IMR-90 (cell line): ENCODE measurements at regions not wholly inside any gene's neighbourhood (a gene's known extent, or its start where the extent isn't known, plus 50 kb on each side); places are given as distances from the start of the nearest gene placed in this dataset.

Experiments
- ATAC-seq: fragments of 200-7000 bp; cut with Tn5 transposase; 2 replicates; pipeline ENCODE4 v1.9.1; 2020; ENCODE audit warnings: low read depth, mild to moderate bottlenecking, moderate library complexity
- BruUV-seq: library from RNA; stranded (reverse); fragments of 400-500 nt; replicated peaks from 2 replicates; lab custom pipeline; 2021; lab: Mats Ljungman, UMichigan
- CTCF ChIA-PET: fragments of 300-600 bp; formaldehyde crosslinking; extraction: SDS; loops from one replicate; lab custom pipeline; 2021; ENCODE audit warnings: antibody characterized with exemption; lab: Yijun Ruan, JAX
- POLR2A ChIA-PET: fragments of 300-600 bp; sonication (Branson Sonifier 250); formaldehyde crosslinking; loops from one replicate; lab custom pipeline; 2022; ENCODE audit warnings: antibody characterized with exemption; ENCODE audit not compliant: unreplicated experiment; lab: Charles Lee
- DNase-seq: peaks from one replicate; pipeline ENCODE4 v3.0.0; 2013
- H2AFZ ChIP-seq: replicated peaks from 2 replicates; pipeline ENCODE3; 2013; ENCODE audit warnings: low read length, mild to moderate bottlenecking; ENCODE audit not compliant: poor library complexity
- H2AK5ac ChIP-seq: 2 replicates; pipeline ENCODE4 v1.6.1; 2013; ENCODE audit warnings: low read depth, low read length, inconsistent platforms
- H2AK9ac ChIP-seq: replicated peaks from 2 replicates; pipeline ENCODE3; 2013; ENCODE audit warnings: mild to moderate bottlenecking, low read depth, low read length, moderate library complexity; ENCODE audit not compliant: poor library complexity
- H2BK120ac ChIP-seq: 2 replicates; pipeline ENCODE4 v1.6.1; 2013; ENCODE audit warnings: low read depth, low read length, inconsistent platforms
- H2BK15ac ChIP-seq: 3 replicates; pipeline ENCODE4 v1.6.1; 2013; ENCODE audit warnings: low read depth, low read length, inconsistent platforms
- H2BK20ac ChIP-seq: 2 replicates; pipeline ENCODE4 v1.6.1; 2013; ENCODE audit warnings: low read depth, mild to moderate bottlenecking, inconsistent platforms, low read length, moderate library complexity
- H2BK5ac ChIP-seq: 2 replicates; pipeline ENCODE4 v1.6.1; 2013; ENCODE audit warnings: mild to moderate bottlenecking, low read depth, low read length, inconsistent platforms; ENCODE audit not compliant: poor library complexity, severe bottlenecking
- H3K14ac ChIP-seq: replicated peaks from 2 replicates; pipeline ENCODE4 v1.6.1; 2013; ENCODE audit warnings: low read depth, low read length, inconsistent platforms
- H3K18ac ChIP-seq: 2 replicates; pipeline ENCODE4 v1.6.1; 2013; ENCODE audit warnings: low read depth, low read length, control low read depth
- H3K23ac ChIP-seq: 2 replicates; pipeline ENCODE4 v1.6.1; 2013; ENCODE audit warnings: low read depth, low read length, inconsistent platforms
- H3K27ac ChIP-seq: 2 replicates; pipeline ENCODE4 v1.5.1; 2013; ENCODE audit warnings: mild to moderate bottlenecking, control low read depth, low read length; ENCODE audit not compliant: insufficient read depth
- H3K27me3 ChIP-seq: 2 replicates; pipeline ENCODE4 v1.6.1; 2013; ENCODE audit warnings: low read length; ENCODE audit not compliant: control insufficient read depth, insufficient read depth
- H3K36me3 ChIP-seq: 2 replicates; pipeline ENCODE4 v1.6.1; 2013; ENCODE audit warnings: low read length, mixed read lengths; ENCODE audit not compliant: control insufficient read depth, insufficient read depth
- H3K4ac ChIP-seq: 2 replicates; pipeline ENCODE4 v1.6.1; 2013; ENCODE audit warnings: low read depth, low read length, inconsistent platforms
- H3K4me1 ChIP-seq: 2 replicates; pipeline ENCODE4 v1.6.1; 2013; ENCODE audit warnings: low read length, mixed read lengths; ENCODE audit not compliant: control insufficient read depth, insufficient read depth
- H3K4me2 ChIP-seq: 2 replicates; pipeline ENCODE4 v1.6.1; 2013; ENCODE audit warnings: low read depth, mild to moderate bottlenecking, control low read depth, low read length, moderate library complexity
- H3K4me3 ChIP-seq: 2 replicates; pipeline ENCODE4 v1.5.1; 2013; ENCODE audit warnings: low read depth, mild to moderate bottlenecking, control low read depth, low read length, moderate library complexity; ENCODE audit not compliant: insufficient read depth
- H3K56ac ChIP-seq: 2 replicates; pipeline ENCODE4 v1.6.1; 2013; ENCODE audit warnings: low read length, inconsistent platforms; ENCODE audit not compliant: insufficient read depth; ENCODE audit errors: extremely low read depth
- H3K79me1 ChIP-seq, 2 experiments: 2 replicates each; pipeline ENCODE4 v1.6.1; 2013; ENCODE audit warnings: low read length in 2 of 2, inconsistent platforms in 1 of 2, low read depth in 1 of 2
- H3K9ac ChIP-seq: 2 replicates; pipeline ENCODE4 v1.6.1; 2013; ENCODE audit warnings: low read depth, low read length, control low read depth
- H3K9me1 ChIP-seq: 2 replicates; pipeline ENCODE4 v1.6.1; 2013; ENCODE audit warnings: low read length, inconsistent platforms; ENCODE audit not compliant: insufficient read depth
- H3K9me3 ChIP-seq: 2 replicates; pipeline ENCODE4 v1.6.1; 2013; ENCODE audit warnings: low read length; ENCODE audit not compliant: control insufficient read depth, insufficient read depth
- H4K20me1 ChIP-seq: 2 replicates; pipeline ENCODE4 v1.6.1; 2013; ENCODE audit warnings: low read length, inconsistent platforms; ENCODE audit not compliant: insufficient read depth
- H4K5ac ChIP-seq: 2 replicates; pipeline ENCODE4 v1.6.1; 2013; ENCODE audit warnings: mild to moderate bottlenecking, low read depth, low read length, control low read depth
- H4K8ac ChIP-seq, 2 experiments: 2 replicates each; pipeline ENCODE4 v1.6.1; 2013; ENCODE audit warnings: low read depth in 2 of 2, low read length in 2 of 2, control low read depth in 1 of 2, inconsistent platforms in 1 of 2
- H4K91ac ChIP-seq: 2 replicates; pipeline ENCODE4 v1.6.1; 2013; ENCODE audit warnings: low read depth, low read length, inconsistent platforms; ENCODE audit not compliant: insufficient read depth
- BHLHE40 ChIP-seq: fragments of 150-350 bp; IDR thresholded peaks from 2 replicates; pipeline ENCODE4 v1.6.1; 2016; ENCODE audit warnings: mild to moderate bottlenecking, low read depth, low read length
- CEBPB ChIP-seq: IDR thresholded peaks from 2 replicates; pipeline ENCODE4 v1.6.1; 2012; ENCODE audit warnings: low read depth, low read length, improper control_type of control experiment
- MAZ ChIP-seq: IDR thresholded peaks from 2 replicates; pipeline ENCODE4 v1.6.1; 2012; ENCODE audit warnings: low read depth, mild to moderate bottlenecking, low read length, improper control_type of control experiment, moderate library complexity, borderline replicate concordance
- MXI1 ChIP-seq: IDR thresholded peaks from 2 replicates; pipeline ENCODE4 v1.6.1; 2012; ENCODE audit warnings: low read depth, mild to moderate bottlenecking, low read length, moderate library complexity, borderline replicate concordance
- POLR2A ChIP-seq: IDR thresholded peaks from 2 replicates; pipeline ENCODE4 v1.6.1; 2012; ENCODE audit warnings: mild to moderate bottlenecking, low read depth, low read length
- RFX5 ChIP-seq: IDR thresholded peaks from 2 replicates; pipeline ENCODE4 v1.8.0; 2012; ENCODE audit warnings: low read depth, mild to moderate bottlenecking, low read length, moderate library complexity
- USF2 ChIP-seq: fragments of 150-350 bp; IDR thresholded peaks from 2 replicates; pipeline ENCODE4 v1.6.1; 2017; ENCODE audit warnings: mild to moderate bottlenecking, antibody characterized with exemption, low read length, low read depth
- whole genome bisulfite sequencing, 2 experiments: methylation state at CpG; one replicate each; pipeline versions ENCODE4 v1.1.5 to v1.1.7; 2013; ENCODE audit warnings: missing lambda C conversion rate in 2 of 2; ENCODE audit not compliant: insufficient read length in 1 of 2; ENCODE audit errors: extremely low coverage in 2 of 2; 5-methylcytosine and 5-hydroxymethylcytosine counted together
- dilution Hi-C: fragments of 300-500 bp; cut with HindIII; formaldehyde crosslinking; loops from one replicate; pipeline ENCODE4 v1.14.3; 2018; ENCODE audit warnings: low sequenced_read_pairs; ENCODE audit not compliant: unreplicated experiment
- in situ Hi-C: fragments of 300-500 bp; cut with MboI; formaldehyde crosslinking; loops from 3 replicates; pipeline ENCODE4 v1.14.3; 2019; ENCODE audit warnings: low sequenced_read_pairs, inconsistent platforms, mixed read lengths
- intact Hi-C: fragments of 100-400 bp; cut with micrococcal nuclease; formaldehyde crosslinking; loops from 2 replicates; pipeline ENCODE4 v1.10.0; 2022
- TF ChIP-seq, protein P1 (sequence below): conservative IDR thresholded peaks from 2 replicates; pipeline ENCODE4 v1.5.1; 2012; ENCODE audit warnings: mild to moderate bottlenecking, low read depth, low read length, improper control_type of control experiment

DNA sequence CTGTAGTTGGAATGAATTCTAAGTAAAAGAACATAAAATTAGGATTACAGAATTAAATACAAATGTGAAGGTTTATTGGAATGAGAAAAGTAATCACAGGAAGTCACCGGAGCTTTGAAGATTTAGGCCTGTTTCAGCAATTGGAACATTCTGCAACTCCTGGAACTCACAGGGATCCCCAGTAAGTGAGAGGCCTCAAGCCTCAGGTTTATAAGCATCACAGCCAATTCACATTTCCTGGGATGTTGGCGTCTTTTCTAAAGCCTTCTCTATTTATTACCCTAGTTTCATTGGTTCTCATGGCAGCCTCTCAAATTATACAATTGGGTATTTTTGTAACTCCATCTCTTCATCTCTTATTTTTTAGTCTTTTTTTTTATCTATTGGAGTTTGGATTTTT, 90.4 kb upstream of the HIVEP1 start:
- WGBS, 2 experiments = no CpG with 5 or more reads among the region's 2 CpGs
- in situ Hi-C loops = no loop called here

More for the DNA sequence above, 90.4 kb upstream of the HIVEP1 start:
- TF ChIP-seq BHLHE40 = no peak
- TF ChIP-seq MAZ = no peak
- TF ChIP-seq POLR2A = no peak
- no peak for TF ChIP-seq MXI1
- TF ChIP-seq USF2 = no peak
- TF ChIP-seq, protein P1, sequence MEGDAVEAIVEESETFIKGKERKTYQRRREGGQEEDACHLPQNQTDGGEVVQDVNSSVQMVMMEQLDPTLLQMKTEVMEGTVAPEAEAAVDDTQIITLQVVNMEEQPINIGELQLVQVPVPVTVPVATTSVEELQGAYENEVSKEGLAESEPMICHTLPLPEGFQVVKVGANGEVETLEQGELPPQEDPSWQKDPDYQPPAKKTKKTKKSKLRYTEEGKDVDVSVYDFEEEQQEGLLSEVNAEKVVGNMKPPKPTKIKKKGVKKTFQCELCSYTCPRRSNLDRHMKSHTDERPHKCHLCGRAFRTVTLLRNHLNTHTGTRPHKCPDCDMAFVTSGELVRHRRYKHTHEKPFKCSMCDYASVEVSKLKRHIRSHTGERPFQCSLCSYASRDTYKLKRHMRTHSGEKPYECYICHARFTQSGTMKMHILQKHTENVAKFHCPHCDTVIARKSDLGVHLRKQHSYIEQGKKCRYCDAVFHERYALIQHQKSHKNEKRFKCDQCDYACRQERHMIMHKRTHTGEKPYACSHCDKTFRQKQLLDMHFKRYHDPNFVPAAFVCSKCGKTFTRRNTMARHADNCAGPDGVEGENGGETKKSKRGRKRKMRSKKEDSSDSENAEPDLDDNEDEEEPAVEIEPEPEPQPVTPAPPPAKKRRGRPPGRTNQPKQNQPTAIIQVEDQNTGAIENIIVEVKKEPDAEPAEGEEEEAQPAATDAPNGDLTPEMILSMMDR = no peak
- no peak for TF ChIP-seq RFX5
- no peak for TF ChIP-seq CEBPB
- peak overlapping the region; percentile 73 for H2AFZ ChIP-seq
- peak overlapping the region; percentile 71; the same call in 1 of the 2 replicates for H3K56ac ChIP-seq
- H3K27ac ChIP-seq = 0 out of 2 replicates have a peak overlapping the region, but pooled peaks have one; percentile 39
- H4K8ac ChIP-seq = peak overlapping the region; percentile 8 to 87; a peak in 2 of 4 replicates
- ATAC-seq (no peak), DNase-seq (no peak)
- no peak overlapping the region for H2AK9ac ChIP-seq
- H3K9me1 ChIP-seq = peaks cover 14% of the 10 kb centered on the region; the same call in 1 of the 2 replicates
- no peaks in the 10 kb centered on the region for H3K79me1 ChIP-seq
- no peaks in the 10 kb centered on the region for H4K20me1 ChIP-seq
- H3K18ac ChIP-seq = peak overlapping the region; percentile 31
- ChIA-PET CTCF (no interaction called here), POLR2A (no interaction called here)
- peak overlapping the region; percentile 33; the same call in 1 of the 2 replicates for H4K91ac ChIP-seq
- no peak overlapping the region for H3K4me2 ChIP-seq
- peak overlapping the region; percentile 76 for H2BK5ac ChIP-seq
- H3K9ac ChIP-seq = no peak overlapping the region
- no peak overlapping the region; the same call in 1 of the 2 replicates for H3K14ac ChIP-seq
- no peaks in the 10 kb centered on the region for H3K27me3 ChIP-seq
- H3K23ac ChIP-seq = no peak overlapping the region
- no TSS peak for BruUV-seq
- H3K4ac ChIP-seq = peak overlapping the region; percentile 59
- peak overlapping the region; percentile 36; the same call in 2 of the 3 replicates for H2BK15ac ChIP-seq
- H3K4me1 ChIP-seq = peaks cover 18% of the 10 kb centered on the region
- no peak overlapping the region for H3K4me3 ChIP-seq
- H2BK120ac ChIP-seq = peak overlapping the region; percentile 65; the same call in 1 of the 2 replicates
- intact Hi-C loops = loop anchor here (5.0 kb wide), 2 partner anchors 219 to 334 kb away; no protein-coding TSS in a partner anchor
- no peaks in the 10 kb centered on the region for H3K36me3 ChIP-seq
- peak overlapping the region; percentile 70 for H2BK20ac ChIP-seq
- no peaks in the 10 kb centered on the region for H3K9me3 ChIP-seq
- H2AK5ac ChIP-seq = no peak overlapping the region
- H4K5ac ChIP-seq = 0 out of 2 replicates have a peak overlapping the region, but pooled peaks have one; percentile 8
- dilution Hi-C loops = no loop called here
